ENCODE measurements at regions not wholly inside any gene's neighbourhood (a gene's known extent, or its start where the extent isn't known, plus 50 kb on each side); places are given as distances from the start of the nearest gene placed in this dataset.

- Histone ChIP-seq H3K4me3 (ENCODE audit: low read length) (no peak overlapping the region), H3K79me2 (ENCODE audit: low read length) (no peaks in the 10 kb centered on the region), H3K36me3 (ENCODE audit: low read depth, low read length) (no peaks in the 10 kb centered on the region), H3K9me3 (ENCODE audit: low read length) (no peaks in the 10 kb centered on the region), H3K4me1 (ENCODE audit: insufficient read depth, low read length) (no peaks in the 10 kb centered on the region), H3K9me2 (replicated peaks; ENCODE audit: low read length) (no peaks in the 10 kb centered on the region), H3K9ac (ENCODE audit: low read length) (no peak overlapping the region), H3F3A (ENCODE audit: low read length, unreplicated experiment) (no peaks in the 10 kb centered on the region), H3K27ac (ENCODE audit: low read length) (no peak overlapping the region), H3K27me3 (ENCODE audit: low read length) (no peaks in the 10 kb centered on the region), H3K4me2 (ENCODE audit: low read length) (no peak overlapping the region), H2AFZ (ENCODE audit: low read length) (no peak overlapping the region), H4K20me1 (ENCODE audit: low read length) (no peaks in the 10 kb centered on the region)
- ATAC-seq: no peak
- CTCF ChIA-PET: no interaction called here
- BruUV-seq (replicated peaks): no TSS peak
- intact Hi-C loops (cut with micrococcal nuclease): no loop called here
- TF ChIP-seq EZH2 (IDR thresholded peaks at IDR 0.05; ENCODE audit: low read length, unreplicated experiment): no peak
- TF ChIP-seq EZH2phosphoT487 (IDR thresholded peaks at IDR 0.05; ENCODE audit: borderline replicate concordance, low read length): no peak
- TF ChIP-seq CTCF (conservative IDR thresholded peaks at IDR 0.05; ENCODE audit: low read depth, low read length): no peak
- DNase-seq: no peak
- POLR2A ChIA-PET (ENCODE audit: unreplicated experiment): no interaction called here
These were observed 1017.0 kb upstream of the TENM4 start for GRCh38 chr11:80457823-80458222.

GRCh38 chr11:80455818-80456217 lies 1015.0 kb upstream of the TENM4 start:
- Histone ChIP-seq H3K36me3 (ENCODE audit: low read depth, low read length) (no peaks in the 10 kb centered on the region), H3K79me2 (ENCODE audit: low read length) (no peaks in the 10 kb centered on the region), H2AFZ (ENCODE audit: low read length) (no peak overlapping the region), H3K9ac (ENCODE audit: low read length) (no peak overlapping the region), H3K27ac (ENCODE audit: low read length) (no peak overlapping the region), H3K9me3 (ENCODE audit: low read length) (no peaks in the 10 kb centered on the region), H3K27me3 (ENCODE audit: low read length) (no peaks in the 10 kb centered on the region), H3K4me1 (ENCODE audit: insufficient read depth, low read length) (no peaks in the 10 kb centered on the region), H3K4me2 (ENCODE audit: low read length) (no peak overlapping the region), H3K9me2 (replicated peaks; ENCODE audit: low read length) (no peaks in the 10 kb centered on the region), H3K4me3 (ENCODE audit: low read length) (no peak overlapping the region), H3F3A (ENCODE audit: low read length, unreplicated experiment) (no peaks in the 10 kb centered on the region), H4K20me1 (ENCODE audit: low read length) (no peaks in the 10 kb centered on the region)
- ChIA-PET CTCF (no interaction called here), POLR2A (ENCODE audit: unreplicated experiment) (no interaction called here)
- no peak for ATAC-seq
- intact Hi-C loops (cut with micrococcal nuclease): no loop called here
- no TSS peak for BruUV-seq (replicated peaks)
- no peak for DNase-seq
- TF ChIP-seq EZH2 (IDR thresholded peaks at IDR 0.05; ENCODE audit: low read length, unreplicated experiment): no peak
- TF ChIP-seq EZH2phosphoT487 (IDR thresholded peaks at IDR 0.05; ENCODE audit: borderline replicate concordance, low read length): no peak
- no peak for TF ChIP-seq CTCF (conservative IDR thresholded peaks at IDR 0.05; ENCODE audit: low read depth, low read length)

- DNase-seq (no peak), ATAC-seq (no peak)
- Histone ChIP-seq H3K27me3 (ENCODE audit: low read length) (no peaks in the 10 kb centered on the region), H3K9me2 (replicated peaks; ENCODE audit: low read length) (no peaks in the 10 kb centered on the region), H3K36me3 (ENCODE audit: low read depth, low read length) (no peaks in the 10 kb centered on the region), H3K9ac (ENCODE audit: low read length) (no peak overlapping the region), H3K27ac (ENCODE audit: low read length) (no peak overlapping the region), H3K4me1 (ENCODE audit: insufficient read depth, low read length) (no peaks in the 10 kb centered on the region), H3K4me3 (ENCODE audit: low read length) (no peak overlapping the region), H3K4me2 (ENCODE audit: low read length) (no peak overlapping the region), H2AFZ (ENCODE audit: low read length) (no peak overlapping the region), H3F3A (ENCODE audit: low read length, unreplicated experiment) (no peaks in the 10 kb centered on the region), H4K20me1 (ENCODE audit: low read length) (no peaks in the 10 kb centered on the region), H3K79me2 (ENCODE audit: low read length) (no peaks in the 10 kb centered on the region), H3K9me3 (ENCODE audit: low read length) (no peaks in the 10 kb centered on the region; the same call in 1 of the 2 replicates)
- CTCF ChIA-PET: no interaction called here
- intact Hi-C loops (cut with micrococcal nuclease): no loop called here
- no peak for TF ChIP-seq EZH2phosphoT487 (IDR thresholded peaks at IDR 0.05; ENCODE audit: borderline replicate concordance, low read length)
- TF ChIP-seq CTCF (conservative IDR thresholded peaks at IDR 0.05; ENCODE audit: low read depth, low read length): no peak
- no peak for TF ChIP-seq EZH2 (IDR thresholded peaks at IDR 0.05; ENCODE audit: low read length, unreplicated experiment)
- POLR2A ChIA-PET (ENCODE audit: unreplicated experiment): no interaction called here
- no TSS peak for BruUV-seq (replicated peaks)
These were observed 1010.3 kb upstream of the TENM4 start for GRCh38 chr11:80451105-80451504.

All from PC-3 (cell line).